D341Med (cell line): ENCODE measurements at regions not wholly inside any gene's neighbourhood (a gene's known extent, or its start where the extent isn't known, plus 50 kb on each side); places are given as distances from the start of the nearest gene placed in this dataset.
"Not testable (repeated sequence)": the region's sequence is repeated elsewhere in the genome, so short reads cannot be mapped to it uniquely, and the experiment has no call there.

Source experiments
- DNase-seq: peaks from one replicate; pipeline ENCODE4 v3.0.0; 2012; ENCODE audit warnings: low spot score

- DNase-seq, result no peak
Observed at GRCh38 chr15:95616306-95616705, 714.2 kb upstream of the NR2F2 start.

GRCh38 chr15:95620934-95621579 is 709.4 kb upstream of the NR2F2 start:
- no peak for DNase-seq

DNA sequence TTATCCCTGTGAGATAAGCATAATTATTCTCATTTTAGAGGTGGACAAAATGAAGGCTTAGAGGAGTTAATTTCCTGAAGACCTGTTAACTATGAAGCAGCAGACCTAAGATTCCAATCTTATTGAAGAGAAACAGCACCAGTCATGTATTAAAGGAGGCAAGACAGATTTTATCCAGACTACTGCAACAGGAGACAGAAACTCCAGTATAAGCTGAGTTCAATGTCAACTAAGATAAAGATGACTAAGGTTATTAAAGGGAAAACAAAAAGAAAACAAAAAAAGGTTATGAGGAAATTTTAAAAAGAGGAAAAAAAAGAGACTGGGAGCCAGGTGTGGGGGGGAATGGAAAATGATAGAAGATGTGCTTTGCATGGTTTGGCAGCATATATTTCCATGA is 707.7 kb upstream of the NR2F2 start:
- no peak for DNase-seq

- no peak for DNase-seq
Observed at GRCh38 chr15:95624100-95624499, 706.4 kb upstream of the NR2F2 start.

GRCh38 chr15:95624616-95625361 is 705.7 kb upstream of the NR2F2 start:
- no peak for DNase-seq

DNA sequence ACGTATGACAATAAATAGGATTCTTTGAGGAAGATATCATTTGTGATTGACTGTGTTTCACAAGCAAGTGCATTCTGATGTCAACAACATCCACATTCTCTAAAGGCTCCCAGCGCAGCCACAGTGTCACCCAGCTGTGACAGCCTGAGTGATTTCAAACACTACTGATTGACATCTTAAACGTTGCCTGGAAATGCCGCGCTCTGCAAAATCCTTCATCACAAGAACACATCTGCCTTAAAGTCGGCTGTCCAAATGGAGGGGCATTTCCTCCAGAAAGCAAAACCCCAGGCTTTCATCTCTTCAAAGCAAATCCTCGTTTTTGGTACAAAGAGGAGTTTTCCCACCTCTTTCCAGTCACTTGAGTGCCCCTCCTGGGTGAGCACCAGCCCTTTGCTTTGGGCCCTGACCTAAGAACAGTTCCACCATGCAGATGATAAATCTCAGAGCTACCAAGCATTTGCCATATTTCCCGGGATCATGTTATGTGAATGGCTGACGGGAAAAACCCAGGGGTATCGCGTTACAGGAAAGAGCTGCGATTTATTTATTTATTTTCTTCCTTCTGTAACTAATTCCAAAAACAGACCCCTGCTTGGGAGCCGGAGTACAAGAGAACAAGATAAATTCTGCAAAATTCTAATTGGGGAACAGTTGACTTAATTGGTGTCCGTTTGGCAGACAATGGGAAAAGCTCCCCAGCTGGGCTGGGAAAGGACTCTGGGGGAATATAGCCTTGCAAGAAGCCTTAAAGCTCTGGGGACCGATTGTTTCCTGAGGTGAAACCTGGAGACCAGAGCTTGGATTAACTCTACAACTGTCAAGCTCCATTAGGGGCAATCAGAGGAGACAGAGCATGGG is 703.8 kb upstream of the NR2F2 start:
- no peak for DNase-seq

- no peak for DNase-seq
Observed at GRCh38 chr15:95629503-95630168, 700.9 kb upstream of the NR2F2 start.

- no peak for DNase-seq
Observed at GRCh38 chr15:95630683-95631082, 699.8 kb upstream of the NR2F2 start.

- no peak for DNase-seq
Observed at GRCh38 chr15:95635666-95636065, 694.8 kb upstream of the NR2F2 start.

DNA sequence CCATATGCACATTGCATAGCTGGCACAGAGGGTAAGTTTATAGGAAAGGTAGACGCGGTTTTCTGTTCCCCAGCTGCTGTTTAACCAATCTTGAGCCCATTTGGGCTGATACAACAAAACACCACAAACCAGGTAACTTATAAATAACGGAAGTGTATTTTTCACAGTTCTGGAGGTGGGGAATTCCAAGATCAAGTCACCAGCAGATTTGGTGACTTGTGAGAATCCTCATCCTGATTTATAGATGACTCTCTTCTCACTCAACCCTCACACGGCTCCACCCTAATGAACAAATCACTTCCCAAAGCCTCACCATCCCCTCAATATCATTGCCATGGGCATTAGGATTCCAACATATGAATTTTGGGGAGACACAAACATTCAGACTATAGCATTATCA is 694.4 kb upstream of the NR2F2 start:
- no peak for DNase-seq

DNA sequence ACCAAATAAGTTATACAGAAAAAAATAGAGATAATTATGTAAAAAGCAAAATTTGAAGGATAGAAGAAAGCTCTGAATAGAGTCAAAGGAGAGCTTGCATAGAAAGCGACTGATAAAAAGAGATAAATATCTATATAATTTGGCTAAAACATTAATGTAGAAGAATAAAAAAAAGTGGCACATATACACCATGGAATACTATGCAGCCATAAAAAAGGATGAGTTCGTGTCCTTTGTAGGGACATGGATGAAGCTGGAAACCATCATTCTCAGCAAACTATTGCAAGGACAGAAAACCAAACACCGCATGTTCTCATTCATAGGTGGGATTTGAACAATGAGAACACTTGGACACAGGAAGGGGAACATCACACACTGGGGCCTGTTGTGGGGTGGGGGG is 693.3 kb upstream of the NR2F2 start:
- not testable (repeated sequence) for DNase-seq

DNA sequence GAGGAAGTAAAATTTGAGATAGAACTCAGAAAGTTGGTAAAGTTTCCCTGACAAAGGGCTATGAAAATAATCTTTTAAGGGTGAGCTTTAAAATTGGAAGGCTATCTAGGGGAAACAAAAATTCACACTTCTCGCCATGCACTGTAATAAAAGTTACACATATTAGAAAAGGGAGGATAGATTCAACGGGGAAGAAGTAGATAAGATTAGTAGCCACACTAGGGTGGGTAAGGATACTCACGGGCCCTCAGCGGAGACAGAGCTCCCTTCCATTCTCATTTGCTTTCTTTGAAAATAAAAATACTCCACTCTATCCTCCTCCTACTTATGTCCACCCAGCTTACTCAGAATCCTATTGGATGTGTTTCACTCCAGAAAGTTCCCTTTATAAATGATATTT is 691.3 kb upstream of the NR2F2 start:
- no peak for DNase-seq

- DNase-seq, result no peak
Observed at GRCh38 chr15:95644100-95644875, 686.2 kb upstream of the NR2F2 start.

- no peak for DNase-seq
Observed at GRCh38 chr15:95645791-95646338, 684.6 kb upstream of the NR2F2 start.

DNA sequence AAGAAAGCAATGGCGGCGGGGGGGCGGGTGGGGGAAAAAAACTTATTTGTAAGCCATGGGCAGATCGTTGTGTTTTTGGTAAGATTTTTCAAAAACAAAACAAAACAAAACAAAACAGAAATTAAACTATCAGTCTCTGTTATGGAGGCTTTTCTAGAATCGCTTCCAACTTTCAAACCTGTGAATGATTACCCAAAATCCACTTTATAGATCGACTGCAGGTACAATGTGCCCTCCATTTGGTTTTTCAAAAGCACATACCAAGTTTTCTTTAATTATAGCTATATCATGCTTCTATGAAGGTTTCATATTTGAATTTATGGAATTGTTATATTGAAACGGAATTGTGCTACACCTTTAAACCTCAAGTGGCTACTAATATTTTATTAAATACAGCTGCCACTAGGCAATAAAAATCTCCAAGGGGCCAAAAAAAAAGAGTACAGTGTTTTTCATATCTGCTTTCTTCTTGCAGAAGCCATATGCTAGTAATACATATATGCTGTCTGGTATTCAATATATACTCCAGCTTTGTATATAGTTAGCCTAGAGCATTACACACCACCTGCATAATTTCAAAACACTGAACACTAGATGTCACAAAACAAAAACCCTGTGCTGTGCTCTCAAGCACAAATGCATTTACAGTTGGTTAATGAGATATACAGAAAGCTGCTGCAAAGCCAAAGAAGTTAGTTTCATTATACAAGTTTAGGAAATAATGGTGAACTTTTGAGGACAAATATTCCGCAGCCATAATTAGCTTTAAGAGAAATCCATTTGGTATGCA is 683.8 kb upstream of the NR2F2 start:
- no peak for DNase-seq

DNA sequence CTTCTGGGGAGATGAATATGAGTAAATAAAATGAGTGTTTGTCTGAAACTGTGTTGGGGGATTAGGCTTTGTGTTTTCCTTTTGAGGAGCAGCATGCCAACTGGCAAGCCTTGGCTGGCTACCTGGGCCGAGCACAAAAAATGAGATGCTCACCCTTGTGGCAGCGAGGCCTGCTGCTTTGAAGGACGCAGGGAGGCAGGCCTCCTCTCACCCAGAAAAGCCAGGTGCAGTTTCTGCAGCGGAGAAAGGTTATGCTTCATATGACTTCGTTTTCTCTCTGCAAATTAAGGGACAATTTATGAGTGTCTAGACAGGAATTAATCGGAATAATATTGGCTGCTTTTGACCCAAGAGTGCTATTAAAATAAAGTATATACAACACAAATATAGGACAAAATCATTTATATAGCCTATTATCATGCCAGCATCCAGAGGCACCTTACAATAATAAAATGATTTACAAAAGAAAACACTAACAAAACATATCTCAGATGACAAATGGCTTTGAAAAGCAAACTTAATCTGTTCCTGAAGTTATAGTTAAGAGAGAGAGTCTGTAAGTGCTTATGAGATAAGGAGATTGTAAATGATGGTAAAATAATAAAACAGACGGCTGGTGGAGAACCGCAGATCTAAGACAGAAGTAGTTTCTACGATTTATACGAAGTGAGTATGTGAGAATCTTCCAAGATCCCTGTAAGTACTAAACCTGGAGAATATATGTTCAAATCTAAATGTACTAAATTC is 682.8 kb upstream of the NR2F2 start:
- no peak for DNase-seq

DNA sequence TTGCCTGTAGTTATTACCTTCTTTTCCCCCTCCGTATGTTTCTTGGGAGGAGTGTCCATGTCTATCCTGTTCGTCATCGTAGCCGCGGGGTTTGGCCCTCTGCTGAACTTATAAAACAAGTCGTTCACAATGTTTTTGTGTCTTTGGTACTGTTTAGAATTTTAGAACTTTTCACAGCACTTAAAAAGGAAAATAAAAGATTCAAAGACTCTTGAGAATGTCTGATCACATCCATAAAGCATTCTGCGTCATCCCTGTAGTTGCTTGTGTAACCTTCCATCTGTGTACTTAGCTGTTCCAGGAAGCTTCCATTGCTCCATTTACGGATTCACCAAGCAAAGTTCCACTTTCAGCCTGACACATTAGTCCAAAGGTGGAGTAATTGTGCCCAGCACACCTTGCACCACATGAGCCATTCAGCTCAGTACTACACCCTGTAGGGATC is 677.1 kb upstream of the NR2F2 start:
- no peak for DNase-seq

GRCh38 chr15:95655089-95655607 is 675.4 kb upstream of the NR2F2 start:
- no peak for DNase-seq

DNA sequence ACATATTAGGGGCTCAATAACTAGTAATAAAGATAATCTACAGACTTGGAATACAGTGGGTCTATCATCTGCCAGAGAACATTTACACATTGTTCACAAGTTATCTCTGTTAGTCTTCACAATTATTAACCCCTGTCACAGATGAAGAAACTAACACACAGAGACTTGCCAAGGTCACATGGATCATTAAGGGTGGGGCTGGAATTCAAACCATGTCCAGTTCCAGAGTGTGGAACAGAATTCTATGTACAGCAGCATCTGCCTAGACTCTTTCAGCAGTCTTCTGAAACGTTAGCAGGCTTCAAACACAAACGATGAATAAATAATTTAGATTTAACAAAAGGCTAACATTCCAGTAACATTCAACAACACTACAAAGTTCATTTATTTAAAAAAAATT is 673.9 kb upstream of the NR2F2 start:
- no peak for DNase-seq
